Embryonic facial prominence (tissue), 1 donor: ENCODE measurements at regions not wholly inside any gene's neighbourhood (a gene's known extent, or its start where the extent isn't known, plus 50 kb on each side); places are given as distances from the start of the nearest gene placed in this dataset.
A peak's percentile ranks its signal among the peaks of the same experiment; 100 is the strongest.

Experiments used
- DNase-seq: peaks from one replicate; pipeline ENCODE4 v3.0.0-alpha.2; 2016; ENCODE audit errors: extremely low spot score

DNA sequence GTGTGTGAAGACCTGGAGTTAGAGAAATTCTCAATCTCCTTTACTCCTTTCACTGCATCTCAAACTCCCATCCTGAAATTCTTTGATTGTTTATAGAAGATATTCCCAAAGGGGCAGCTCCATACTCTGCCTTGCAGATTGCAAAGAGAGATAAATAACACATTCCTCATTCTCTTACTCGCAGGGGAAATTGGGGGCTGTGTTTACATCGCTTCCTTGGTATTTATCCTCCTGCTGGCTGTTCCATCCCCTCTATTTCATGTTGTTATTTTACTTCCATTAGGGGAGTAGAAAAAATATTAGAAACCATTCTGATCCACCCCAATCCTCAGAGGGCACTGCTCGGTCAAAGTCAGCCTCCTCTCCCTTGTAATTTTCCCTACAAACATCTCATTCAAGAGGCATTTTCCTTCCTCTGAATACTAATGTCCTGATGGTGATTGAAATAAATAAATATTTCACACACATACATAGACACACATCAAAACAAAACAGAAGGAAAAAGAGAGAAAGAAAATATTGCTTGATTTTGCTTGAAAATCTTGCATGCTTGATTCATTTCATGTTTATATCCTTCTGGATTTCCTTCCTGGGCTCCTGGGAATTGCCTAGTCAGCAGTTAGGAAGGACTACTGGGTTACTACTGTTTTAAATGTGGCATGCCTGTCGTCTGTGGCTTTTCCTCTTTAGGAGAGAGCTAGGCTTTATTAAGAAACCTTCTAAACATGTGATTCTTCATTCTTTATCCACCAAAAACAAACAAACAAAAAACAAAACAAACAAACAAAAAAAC is 420.1 kb upstream of the PAPPA start:
- no peak for DNase-seq

DNA sequence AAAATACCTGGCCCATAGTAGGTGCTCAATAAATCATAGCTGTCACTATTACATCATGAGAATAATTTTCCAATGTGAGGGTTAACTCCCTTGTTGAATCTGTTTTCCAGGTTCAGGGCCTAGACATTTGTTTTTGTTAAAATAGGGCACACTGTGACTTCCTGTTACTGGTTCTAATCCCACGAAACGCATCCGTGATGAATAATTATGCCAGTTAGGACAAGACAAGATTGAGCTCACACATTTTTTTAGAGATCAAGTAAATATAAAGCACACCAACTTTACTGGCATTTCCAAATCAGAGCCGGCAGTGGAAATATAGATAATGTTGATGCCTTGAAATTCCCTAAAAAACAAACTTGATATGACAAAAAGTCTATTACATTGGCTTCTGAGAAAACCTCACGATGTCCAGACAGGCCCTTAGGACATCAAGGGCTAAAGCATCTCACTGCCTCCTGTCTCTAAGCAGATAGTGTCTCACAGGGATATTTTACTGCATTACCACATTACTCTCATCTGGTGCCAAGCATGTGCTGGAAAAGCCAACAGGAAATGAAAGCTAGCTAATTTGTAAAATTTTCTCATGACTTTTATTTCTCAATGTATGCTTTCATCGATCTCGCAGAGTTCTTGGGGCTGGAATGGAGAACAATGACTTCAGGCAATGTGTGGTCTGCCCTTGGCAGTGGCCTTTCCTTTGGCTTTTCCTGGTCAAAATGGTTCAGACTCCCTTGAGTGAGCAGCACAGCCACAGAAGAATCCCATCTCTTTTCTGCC is 414.3 kb upstream of the PAPPA start:
- no peak for DNase-seq

DNA sequence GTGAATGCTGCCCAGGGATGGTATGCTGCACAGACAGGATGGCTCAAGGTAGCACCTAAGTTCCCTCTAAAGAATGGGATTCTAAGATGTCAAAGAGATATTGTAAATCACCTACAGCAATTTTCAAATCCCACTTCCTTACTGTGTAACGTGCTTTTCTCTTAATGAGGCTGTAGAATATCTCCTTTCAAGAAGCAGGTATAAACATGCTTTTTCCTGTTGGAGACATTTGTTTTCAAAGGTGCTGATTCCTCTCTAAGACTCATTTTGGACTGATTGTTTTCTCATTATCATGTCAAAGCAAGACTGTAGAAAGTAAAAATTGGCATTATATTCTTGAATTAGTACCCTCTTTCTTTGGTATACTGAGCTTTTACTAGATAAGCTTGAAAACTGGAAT is 412.6 kb upstream of the PAPPA start:
- no peak for DNase-seq

DNA sequence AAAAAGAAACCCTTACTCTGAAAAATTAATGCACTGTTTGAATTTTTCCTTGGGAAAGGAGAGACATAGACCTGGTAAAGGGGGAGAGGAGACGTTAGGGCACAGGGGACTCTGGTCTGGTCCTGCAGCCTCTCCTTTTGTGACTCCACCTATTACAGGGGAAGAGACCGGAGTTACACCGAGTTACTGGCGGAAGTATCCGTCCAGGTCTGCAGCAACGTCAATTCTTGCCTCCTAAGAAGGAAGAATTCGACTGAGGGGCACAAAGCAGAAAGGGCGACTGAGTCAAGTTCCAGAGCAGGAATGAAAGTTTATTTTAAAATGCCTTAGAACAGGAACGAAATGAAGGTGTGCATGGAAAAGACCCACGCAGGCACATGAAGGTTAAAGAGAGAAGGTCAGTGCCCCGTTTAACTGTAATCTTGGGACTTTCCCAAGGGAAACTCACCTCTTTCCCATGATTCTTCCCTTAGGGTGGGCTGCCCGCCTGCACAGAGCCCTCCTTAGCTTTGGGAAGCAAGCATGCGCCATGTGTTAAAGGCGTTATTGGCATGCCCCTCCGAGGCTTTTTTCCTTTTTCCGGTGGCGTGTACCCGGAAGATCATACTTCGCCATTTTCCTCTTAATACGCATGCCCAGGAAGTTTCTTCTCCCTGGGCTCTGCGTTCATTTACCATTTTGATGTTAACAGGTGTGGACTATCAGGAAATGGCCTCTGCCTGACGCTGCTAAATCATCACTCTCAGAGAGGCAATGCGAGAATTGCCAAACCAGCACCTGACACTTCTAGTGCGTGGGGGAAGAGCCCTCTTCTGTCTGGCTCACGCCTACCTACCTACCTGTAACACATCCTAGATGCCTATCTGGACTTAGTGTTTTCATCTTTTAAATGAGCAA is 409.6 kb upstream of the PAPPA start:
- DNase-seq, result no peak

DNA sequence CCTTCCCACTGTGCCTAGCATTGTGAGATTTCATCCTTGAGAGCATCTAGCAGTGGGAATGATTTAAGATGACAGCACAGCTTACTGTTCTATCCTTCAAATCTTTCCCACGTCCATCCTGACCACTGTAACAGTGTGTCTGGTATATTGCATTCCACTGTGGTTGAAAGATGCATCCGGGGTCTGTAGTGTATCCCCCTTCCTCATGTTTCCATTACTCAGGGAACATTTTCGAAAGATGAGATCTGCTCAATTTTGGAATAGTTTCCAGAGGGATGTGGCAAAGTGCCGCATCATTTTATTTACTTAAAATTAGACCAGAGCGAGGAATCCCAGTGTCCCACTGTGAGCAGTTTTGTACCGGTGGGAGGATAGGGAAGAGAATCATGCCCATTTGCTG is 407.1 kb upstream of the PAPPA start:
- no peak for DNase-seq

DNA sequence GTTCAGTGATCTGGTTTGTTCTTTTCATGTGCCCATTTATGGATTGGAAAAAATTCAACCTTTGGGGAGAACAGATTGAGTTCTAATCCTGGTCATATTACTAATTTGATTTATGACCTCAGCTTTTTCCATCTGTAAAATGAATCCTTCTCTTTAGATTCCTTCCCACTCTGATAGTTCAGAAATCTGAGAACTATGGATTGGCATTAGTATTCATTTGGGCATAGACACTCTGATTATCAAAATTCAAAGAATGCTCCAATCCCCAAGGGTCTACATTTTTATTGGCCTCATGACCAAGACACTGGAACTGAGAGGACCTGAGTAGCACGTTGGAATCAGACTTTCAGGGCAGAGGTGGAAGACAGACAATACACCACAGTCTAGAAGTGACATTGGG is 405.9 kb upstream of the PAPPA start:
- DNase-seq, result no peak

DNA sequence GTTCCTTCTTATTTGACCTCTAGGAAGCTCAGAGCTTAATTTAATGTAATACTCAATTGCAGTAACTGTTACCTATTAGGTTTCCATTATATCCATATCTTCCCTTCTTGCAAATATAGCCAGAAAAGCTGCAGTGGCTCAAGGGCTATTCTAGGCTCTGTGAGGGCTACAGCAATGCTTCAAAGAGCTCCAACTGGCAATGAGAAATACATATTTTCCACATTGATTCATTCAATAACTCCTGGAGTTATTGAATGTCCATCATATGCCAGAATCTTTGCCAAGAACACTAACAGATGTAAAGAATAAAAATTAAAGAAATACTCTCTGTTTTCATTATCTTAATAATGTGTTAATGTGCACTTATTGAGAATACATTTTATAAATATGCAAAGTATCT is 396.9 kb upstream of the PAPPA start:
- no peak for DNase-seq

DNA sequence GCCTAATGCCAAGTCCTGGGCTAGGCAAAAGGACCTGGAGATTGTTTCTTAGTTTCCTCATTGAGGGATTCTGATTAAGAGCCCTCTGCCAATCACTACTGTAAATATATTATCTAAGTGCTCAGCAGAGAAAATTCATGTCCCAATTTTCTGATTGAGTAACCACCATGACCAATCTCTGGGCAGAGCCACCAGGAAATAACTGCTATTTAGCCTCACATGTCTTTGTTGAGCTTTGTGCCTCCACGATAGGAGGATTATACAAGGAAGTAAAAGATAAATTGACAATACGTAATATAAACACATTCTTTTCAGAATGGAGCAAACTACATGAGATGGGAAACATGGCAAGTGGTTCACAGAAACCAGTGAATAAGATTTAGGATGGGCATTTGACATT is 396.1 kb upstream of the PAPPA start:
- no peak for DNase-seq

DNA sequence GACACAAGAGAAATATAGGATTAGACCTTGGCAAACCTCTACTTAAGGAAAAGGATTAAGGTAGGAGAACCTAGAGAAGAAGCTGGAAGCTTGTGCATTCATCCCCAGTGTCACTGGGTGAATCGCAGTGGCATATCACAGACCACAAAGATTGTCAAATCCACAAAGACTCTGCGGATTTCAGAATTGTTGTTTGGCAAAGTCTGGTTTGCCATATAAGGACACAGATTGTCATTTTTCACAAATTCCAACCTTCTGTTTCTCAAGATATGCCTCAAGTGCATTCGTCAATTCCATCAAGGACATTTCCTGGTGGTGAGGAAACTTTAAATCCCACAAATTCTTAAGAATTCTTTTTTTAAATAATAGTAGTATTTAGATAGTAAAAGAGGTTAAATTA is 395.1 kb upstream of the PAPPA start:
- no peak for DNase-seq

DNA sequence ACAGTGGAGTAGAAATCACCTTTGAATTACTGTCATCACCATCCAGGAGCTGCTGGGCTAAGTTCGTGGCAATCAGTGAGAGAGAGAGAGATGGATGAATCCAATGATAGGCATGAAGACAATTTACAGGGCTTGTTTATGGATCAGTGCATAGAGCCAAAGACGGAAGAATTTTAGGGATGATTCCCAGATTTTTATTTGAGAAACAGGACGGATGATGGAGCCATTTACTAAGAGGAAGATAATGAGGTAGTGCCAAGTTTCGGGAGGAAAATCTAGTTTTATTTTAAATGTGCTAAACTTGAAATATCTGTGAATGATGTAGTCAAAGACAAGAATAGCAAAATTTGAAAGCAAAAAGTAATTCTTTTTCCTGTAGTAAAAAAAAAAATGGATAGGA is 394.2 kb upstream of the PAPPA start:
- DNase-seq, result no peak

DNA sequence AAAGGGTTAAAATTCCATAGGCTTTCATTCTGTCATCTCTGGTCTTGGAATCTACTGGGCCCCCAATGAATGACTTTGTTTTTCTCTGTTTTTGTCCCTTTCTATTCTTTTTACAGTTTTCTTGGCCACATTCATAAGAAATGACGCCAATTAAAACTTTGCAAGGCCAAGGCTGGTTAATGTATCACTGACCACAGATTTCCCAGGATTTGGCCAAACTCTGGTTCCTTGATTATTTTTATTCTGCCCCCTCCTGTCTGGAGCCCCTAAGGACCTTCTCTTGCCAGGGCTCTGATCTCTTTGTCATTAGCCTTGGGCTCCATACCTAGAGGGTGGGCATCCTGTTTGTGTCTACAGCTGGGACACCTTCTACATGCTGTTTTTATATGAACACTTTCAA is 388.9 kb upstream of the PAPPA start:
- no peak for DNase-seq

DNA sequence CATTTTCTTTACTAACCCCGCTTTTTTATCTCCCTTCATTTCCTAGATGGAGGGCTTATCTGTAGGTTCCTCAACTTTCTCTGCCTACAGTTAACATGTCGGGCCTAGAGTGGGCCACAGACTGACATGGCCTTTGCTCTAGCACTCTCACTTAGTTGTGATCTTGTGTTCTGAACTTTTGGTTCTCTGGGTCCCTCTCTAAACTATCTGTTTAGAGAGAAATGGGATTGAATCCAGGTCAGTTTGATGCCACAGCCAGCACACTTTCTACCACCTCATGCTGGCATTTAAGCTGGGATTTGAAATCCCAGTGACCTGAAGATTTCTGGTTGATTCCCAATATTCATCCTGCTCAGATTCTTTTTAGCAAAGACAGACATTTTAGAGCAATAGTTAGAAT is 388.5 kb upstream of the PAPPA start:
- no peak for DNase-seq

DNA sequence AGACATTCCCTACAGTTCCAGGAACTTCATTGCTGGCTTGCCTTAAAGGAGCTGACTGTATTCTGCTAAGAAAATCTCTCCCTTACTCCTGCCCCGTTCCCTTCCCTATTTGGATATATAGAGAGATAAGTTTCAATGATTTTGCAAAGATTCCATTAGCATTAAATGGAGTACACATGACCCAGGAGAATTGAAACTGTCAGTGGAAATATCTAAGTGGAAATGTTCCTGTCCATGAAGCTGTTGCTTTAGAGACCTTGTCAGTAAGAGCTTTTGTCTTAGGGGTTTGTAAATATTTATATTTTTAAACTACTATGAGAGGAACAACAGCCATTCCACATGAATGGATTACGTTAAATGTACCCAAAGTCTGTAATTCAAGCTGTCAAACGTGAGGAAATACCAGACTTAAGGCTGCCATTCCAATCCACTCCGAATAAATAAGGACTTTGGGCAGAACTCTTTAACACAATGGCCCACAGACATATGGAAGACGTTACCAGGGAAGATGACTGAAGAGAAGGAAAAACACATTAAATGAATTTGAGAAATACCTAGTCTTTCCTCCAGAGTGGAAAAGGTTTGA is 387.1 kb upstream of the PAPPA start:
- peak; percentile 48 for DNase-seq

DNA sequence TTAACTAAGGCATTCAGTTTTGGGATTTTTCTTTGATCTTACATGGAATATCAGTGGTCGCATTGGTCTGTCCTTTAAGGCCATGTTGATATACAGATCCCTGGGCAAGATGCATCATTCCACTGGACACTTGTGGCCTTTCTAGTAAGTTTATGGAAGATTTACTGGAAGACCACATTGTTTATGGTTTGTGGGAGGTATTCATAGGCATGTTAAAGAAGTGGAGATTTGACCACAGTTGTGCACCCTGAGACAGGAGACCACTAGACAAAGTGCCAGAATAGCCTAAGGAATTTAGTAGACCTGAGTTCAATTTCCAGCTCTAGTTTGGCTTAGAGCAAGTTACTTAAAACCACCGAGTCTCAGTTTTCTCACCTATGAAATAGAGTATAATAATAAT is 383.1 kb upstream of the PAPPA start:
- DNase-seq, result no peak

DNA sequence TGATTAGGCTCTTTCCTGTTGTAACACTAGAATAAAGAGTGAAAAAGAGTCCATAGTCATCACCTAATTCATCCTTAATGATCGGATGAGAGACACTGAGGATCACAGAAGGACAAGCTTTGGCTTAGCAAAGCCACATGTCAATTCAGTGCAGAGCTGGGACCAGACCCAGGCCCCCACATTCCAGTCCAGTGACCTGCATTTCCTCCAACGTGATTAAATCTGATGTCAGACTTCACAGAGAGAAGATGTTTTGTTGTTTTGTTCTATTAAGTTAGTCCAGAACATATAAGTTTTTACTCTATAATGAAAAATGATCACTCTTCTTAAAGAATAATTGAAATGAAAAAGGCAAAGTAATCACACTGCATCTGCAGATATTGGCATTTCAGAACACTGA is 377.9 kb upstream of the PAPPA start:
- no peak for DNase-seq

DNA sequence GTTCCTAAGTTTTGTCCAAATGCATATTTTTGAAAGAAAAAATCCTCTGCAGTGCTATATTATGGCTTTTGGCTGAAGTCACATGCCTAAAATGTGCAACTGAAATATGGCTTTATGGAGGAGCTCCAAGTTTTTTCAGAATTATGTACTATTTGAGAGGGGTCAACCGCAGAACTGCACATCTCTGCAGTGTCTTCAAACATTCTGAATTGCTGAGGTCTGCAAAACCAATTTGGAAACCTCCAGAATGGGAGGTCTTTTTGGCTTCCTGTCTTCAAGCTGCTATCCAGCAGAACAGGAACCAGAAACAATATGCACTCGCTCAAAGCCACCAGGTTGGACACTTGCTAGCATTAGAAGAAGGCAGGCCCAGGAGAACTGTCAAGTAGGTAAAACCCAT is 376.0 kb upstream of the PAPPA start:
- no peak for DNase-seq

DNA sequence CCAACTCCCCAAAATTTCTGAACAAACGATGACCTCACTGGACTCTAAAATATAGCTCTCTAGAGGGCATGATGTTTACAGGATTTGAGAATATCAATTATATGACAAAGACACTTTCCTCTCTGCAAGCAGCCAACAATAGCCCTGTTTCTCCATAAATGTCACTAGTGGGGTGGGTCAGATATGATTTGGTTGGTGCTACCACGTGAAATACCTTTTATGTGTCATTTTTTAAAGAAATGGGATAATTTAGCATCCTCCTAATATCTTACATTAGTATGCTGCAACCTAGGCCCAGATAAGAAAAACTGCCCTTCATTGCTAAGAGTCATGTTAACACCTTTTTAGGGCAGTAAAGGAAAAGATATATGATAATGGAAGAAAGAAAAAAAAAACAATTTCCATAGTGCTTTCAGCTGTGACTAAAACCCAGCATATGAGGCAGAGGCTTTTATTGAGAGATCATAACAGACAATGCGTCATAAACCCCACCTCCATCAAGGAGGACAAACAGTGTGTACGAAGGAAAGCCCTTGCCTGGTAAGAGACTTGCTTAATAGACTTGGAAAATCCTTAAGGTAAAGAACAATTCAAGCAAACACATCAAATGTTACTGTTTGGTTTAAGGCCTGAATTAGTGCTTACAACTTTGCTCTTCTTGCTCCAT is 372.4 kb upstream of the PAPPA start:
- no peak for DNase-seq

DNA sequence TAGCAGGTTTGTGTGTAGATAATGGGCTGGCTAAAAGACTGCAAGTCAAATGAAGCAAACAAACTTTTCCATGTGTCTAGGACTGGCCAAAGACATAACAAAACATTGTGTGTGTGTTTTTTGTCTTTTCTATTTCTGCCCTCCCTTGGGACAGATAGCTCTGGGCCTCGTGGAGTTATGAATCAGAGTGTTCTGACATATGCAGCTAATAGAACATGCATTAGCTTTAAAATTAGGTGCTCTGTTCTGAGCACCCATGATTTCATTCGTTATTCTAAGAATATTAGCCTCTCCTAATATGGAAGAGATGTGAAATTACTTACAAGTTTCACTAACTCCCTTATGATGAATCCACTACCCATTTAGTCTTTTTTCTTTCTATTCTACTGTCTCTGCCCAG is 367.3 kb upstream of the PAPPA start:
- no peak for DNase-seq

DNA sequence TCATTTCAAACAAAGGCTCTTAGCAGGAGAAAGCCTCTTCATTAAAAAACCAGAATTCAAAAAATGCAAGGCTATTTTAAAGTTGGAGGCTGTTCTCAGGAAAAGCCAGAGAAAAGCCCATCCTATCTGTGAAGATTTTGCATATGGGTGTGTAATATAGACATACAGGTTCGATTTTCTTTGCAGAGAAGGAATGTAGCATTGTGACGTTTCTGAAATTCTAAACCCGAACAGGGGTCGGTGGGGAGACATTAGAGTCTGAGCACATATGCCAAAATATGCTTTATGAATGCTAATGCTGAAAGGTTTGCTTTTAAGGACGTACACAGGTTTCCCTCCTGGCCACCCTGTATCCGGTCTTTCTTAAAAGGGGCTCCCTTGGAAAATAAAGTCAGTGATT is 363.1 kb upstream of the PAPPA start:
- peak; percentile 61 for DNase-seq

DNA sequence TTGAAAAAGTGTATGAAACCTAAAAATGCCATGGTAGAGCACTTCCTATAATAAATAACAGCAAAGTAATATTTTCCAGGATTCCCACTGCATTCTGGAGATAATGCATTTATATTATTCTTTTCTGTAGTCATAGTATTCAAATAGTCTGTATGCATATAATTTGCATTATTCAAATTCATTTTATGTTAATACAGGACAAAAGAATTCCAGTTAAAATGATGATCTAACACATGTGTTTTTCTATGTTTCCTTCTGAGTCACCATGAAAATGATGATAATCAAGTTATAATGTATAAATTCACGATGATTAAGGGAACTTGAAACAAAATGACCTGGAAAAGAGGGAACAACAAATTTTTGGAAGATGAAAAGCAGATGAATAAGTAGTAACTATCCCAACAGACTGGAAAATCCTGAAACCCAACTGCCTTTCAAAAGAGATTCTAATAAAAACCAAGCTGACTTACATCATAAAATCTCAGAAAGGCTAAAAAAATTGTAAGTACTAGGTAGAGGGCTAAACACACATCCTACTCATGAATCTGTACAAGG is 358.6 kb upstream of the PAPPA start:
- peak; percentile 9 for DNase-seq

DNA sequence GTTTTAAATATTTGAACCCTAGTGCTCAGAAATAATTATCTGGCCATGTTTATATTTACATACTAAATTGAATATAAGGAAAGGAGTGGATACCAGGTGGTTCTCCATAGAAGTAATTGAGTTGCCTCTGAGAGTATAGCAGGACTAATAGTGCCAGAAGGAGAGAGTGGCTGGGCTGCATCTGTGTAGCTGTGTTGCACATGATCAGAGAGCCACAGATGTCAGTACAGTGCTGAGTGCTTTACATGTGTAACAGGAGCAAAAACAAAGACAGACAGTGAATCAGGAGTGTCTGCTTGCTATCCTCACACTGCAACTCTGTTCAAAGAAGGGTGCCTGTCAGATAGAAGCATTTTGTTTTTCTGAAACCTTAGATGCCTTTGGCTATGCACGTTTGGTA is 353.9 kb upstream of the PAPPA start:
- DNase-seq, result no peak
